ENCODE measurements at regions not wholly inside any gene's neighbourhood (a gene's known extent, or its start where the extent isn't known, plus 50 kb on each side); places are given as distances from the start of the nearest gene placed in this dataset.
"Not testable (repeated sequence)": the region's sequence is repeated elsewhere in the genome, so short reads cannot be mapped to it uniquely, and the experiment has no call there.

GRCh38 chr4:79743014-79743413 is 330.0 kb downstream of the ANTXR2 start:
- DNase-seq: no peak

DNA sequence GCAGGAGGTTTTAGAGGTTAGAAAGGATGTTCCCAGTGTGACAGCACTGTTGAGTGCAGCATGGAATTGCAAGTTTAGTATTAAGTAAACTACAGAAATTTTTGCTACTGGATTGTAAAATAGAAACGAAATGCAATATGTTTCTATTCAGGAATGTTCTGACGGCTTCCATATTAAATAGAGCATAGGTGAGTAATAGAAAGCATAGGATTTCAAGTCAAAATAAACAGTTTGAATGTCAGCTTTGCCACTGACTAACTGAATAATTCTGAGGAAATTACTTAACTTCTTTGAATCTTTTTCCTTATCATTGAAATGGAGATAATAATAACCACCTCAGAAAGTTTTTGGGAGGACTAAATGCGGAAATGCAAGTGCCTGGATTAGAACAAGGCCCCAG is 331.9 kb upstream of the GK2 start:
- DNase-seq: no peak

GRCh38 chr4:79723507-79723906 is 315.5 kb upstream of the GK2 start:
- no peak for DNase-seq

DNA sequence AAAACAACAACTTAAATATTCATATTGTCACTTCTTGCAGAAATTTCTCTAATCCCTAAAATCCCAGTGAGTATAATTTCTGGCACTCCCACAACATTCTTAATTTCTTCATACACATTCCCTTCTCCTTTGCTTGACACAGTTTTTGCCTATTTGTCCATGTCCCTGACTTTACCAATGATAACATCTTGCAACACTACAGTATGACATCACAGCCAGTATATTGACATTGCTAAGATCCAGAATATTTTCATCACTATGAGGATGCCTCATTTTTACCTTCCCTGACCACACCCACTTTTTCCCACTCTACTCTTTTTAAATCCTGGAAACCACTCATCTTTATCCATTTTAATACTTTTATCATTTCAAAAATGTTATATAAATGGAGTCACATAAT is 292.3 kb upstream of the GK2 start:
- DNase-seq: no peak

DNA sequence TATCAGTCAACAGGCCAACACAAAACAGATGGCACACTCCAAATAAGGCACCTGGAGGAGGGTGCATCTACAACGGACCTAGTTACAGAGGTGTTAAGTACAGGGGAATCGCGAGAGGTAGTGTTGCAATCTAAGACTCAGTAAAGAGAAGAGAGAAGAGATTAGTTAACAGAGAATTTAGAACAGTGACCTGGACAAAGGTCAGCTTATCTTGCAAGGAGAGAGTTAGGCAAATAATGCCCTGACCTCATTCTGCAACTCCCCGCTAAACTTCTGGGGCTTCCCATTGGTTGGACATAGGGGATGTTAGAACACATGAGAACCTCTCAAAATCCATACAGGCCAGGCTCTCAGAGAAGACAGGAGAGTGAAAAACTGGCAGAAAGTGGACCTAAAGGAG is 289.4 kb upstream of the GK2 start:
- no peak for DNase-seq

DNA sequence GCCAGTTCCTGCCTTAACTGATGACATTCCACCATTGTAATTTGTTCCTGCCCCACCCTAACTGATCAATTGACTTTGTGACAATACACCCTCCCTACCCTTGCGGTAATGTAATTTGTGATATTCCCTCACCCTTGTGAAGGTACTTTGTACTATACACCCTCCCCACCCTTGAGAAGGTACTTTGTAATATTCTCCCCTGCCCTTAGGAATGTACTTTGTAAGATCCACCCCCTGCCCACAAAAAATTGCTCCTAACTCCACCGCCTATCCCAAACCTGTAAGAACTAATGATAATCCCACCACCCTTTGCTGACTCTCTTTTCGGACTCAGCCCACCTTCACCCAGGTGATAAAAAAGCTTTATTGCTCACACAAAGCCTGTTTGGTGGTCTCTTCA is 288.5 kb upstream of the GK2 start:
- DNase-seq: not testable (repeated sequence)

GRCh38 chr4:79695848-79696247 is 287.8 kb upstream of the GK2 start:
- DNase-seq: no peak

GRCh38 chr4:79689740-79690139 is 281.7 kb upstream of the GK2 start:
- peak; percentile 50 for DNase-seq

DNA sequence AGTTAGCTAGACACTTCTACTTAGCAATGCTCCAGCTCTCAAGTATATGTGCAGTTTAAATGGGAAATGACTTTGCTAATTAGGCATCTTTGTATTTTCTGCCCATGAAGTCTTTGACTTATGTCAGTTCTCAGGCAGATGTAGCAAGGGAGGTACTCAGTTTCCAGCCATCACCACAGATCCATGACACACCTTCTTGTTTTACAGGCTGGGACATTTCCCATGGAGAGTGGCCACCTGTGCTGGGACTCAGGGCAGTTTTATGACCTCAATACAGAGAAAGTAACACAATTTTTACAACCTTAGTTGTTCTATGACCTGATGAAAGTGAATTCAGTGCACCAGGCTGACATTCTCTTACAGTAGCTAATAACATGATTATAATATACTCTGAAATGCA is 280.7 kb upstream of the GK2 start:
- DNase-seq: peak; percentile 34

- no peak for DNase-seq
Observed at GRCh38 chr4:79687006-79687405, 279.0 kb upstream of the GK2 start.

- DNase-seq: no peak
Observed at GRCh38 chr4:79685542-79685941, 277.5 kb upstream of the GK2 start.

- no peak for DNase-seq
Observed at GRCh38 chr4:79684516-79684915, 276.5 kb upstream of the GK2 start.

DNA sequence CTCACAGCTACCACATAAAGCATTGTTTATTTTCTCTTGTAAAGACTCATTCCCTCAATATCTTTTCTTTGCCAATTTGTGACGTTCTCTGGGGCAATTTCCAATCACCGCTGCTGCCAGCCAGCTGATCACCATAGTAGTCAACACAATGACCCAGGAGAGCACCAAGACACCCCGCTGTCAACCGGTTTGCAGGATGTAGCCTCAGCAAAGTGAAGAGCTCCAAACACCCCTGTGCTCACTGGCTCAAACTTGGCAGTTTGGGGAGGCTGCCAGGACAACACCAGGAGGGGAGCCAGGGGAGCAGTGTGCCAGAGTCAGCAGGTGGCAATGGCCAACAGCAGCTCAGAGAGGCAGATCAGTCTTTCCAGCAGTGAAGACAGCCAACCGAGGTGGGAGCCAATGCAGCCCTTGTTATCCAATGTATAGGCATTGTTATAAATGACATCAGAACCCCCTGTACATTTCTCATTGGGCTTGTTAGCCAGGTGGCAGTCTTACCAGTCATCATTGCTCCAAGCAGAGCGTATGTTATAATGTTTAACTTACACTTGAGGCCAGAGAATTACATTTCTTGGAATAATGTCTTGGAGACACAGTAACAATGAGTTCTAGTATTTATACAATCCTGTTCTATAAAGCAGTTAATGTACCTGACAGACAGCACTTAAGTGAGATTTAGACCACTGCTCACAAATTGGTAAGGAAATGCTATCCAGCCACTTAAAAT is 274.9 kb upstream of the GK2 start:
- DNase-seq: no peak

- no peak for DNase-seq
Observed at GRCh38 chr4:79682161-79682560, 274.1 kb upstream of the GK2 start.

DNA sequence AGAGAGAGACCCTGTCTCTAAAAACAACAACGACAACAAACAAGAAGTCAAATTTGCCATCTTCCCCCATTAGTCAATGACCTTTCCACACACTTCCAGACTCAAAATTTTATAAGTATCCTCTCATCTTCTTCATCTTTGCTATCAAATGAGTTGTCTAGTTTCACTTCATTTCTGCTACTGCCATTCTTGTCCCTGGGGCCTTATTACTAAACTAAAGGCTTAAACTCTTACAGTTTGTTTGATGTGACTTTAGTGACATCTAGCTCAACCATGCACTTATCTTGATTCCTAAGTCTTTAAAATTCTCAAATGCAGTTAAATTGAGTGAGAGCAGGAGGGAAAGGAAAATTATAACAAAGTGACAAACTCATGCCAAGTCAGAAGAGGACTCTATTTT is 271.8 kb upstream of the GK2 start:
- no peak for DNase-seq

DNA sequence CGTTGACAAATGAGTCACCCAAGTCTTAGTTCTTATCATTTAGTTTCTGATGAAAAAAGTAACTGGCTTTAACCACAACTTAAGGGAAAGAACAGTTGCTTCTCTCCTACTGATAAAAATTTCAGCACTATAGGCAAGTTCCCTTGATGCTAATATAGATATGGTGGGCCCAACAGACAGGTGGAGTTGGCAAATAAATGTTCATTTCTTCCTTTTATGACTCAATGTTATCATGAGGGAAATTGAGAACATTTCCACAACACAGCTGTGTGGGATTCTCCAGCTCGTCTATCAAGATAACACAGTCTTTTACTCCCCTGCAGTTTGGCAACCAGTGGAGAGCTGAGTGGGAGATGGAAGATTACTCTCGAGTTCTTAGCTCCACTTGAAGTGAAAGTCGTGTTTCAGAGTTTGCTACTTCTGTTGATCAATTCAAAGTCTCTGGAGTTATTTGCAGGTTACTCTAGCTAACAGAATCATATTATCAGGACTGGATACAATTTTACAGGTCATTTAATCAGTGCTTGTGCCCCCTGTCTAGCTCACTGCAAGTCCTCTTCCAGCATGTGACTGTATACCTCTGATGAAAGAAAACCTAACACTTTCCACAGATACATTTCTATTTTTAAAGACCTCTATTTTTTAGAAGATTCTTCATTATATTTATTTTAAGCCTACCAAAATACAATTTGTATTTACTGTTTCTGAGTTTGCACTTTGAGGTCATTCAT is 270.6 kb upstream of the GK2 start:
- no peak for DNase-seq

DNA sequence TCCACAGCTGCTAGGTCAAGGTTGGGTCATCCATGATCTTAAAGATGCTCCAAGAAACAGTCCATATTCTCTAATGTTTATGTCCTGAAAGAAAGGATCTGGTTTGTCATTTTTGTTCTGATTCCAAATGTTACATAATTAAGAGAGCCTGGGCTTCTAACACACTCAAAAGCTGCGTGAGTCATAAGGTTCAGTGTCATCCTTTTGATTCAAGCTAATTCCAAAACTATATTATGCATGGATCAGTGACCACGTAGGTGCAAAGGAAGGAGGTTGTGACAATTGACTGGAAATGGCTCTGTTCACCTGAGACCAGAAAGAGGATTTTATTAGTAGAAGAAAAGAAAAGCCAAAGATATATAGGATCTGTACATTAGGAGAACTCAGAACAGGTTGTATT is 268.7 kb upstream of the GK2 start:
- DNase-seq: no peak

- DNase-seq: not testable (repeated sequence)
Observed at GRCh38 chr4:79674906-79675305, 266.9 kb upstream of the GK2 start.

- DNase-seq: no peak
Observed at GRCh38 chr4:79673898-79674297, 265.9 kb upstream of the GK2 start.

GRCh38 chr4:79673377-79673776 is 265.3 kb upstream of the GK2 start:
- no peak for DNase-seq

DNA sequence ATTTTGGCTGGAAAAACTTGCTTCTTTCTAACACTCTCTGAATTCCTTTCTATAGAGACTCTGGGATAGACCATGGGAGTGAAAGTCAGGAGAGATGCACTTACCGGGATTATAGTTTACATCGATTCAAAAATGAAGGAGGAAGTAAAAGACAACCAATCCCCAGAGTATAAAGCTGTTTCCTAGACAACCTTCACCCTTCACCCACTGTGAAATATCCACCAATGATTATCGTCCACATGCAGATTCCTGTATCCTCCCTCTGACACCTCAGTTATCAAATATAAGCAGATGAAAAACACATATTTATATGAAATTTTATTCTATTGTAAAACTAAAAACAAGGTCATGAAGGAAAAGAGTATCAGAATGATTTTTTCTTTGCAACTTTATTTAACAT is 258.8 kb upstream of the GK2 start:
- DNase-seq: no peak

DNA sequence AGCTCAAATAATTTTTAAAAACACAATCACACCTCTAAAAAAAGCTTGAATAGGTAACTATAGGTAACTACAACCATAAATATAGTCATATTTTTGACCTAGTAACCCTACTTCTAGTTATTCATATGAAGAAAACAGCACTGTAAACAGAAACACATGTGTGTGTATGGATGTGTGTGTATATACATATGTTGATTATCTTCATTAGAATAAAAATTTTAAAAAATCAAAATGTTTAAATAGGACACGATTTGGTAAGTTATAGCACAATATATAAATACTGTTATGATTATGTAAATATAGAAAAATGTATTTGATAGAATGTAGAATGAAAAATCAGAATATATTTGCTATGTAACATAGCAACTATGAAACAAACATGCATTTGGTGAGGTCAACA is 258.1 kb upstream of the GK2 start:
- no peak for DNase-seq

GRCh38 chr4:79663865-79664264 is 255.8 kb upstream of the GK2 start:
- no peak for DNase-seq

DNA sequence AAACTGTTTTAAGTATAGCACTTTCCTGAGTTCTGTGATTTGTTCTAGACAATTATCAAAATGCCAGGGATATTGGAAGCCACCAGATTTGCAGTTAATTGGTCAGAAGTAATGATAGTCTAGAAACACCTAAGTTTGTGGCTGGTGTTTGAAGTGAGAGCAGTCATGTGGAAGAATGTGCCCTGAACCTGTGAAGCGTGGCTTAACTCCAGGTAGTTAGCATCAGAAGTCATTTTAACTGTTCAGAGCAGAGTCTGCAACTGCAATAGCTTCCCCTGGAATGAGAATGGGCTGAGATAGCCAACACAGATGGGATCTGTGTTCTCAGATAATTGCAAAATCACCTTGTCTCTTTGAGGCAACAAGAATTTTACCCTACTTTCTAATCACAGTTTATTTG is 255.1 kb upstream of the GK2 start:
- DNase-seq: no peak

Measured in renal pelvis (tissue), 1 donor.